H1 (cell line): ENCODE measurements at regions not wholly inside any gene's neighbourhood (a gene's known extent, or its start where the extent isn't known, plus 50 kb on each side); places are given as distances from the start of the nearest gene placed in this dataset.

ENCODE experiments used
- CTCF ChIA-PET: fragments of 300-600 bp; sonication (Branson Sonifier 250); formaldehyde crosslinking; loops from one replicate; lab custom pipeline; 2021; ENCODE audit not compliant: partially characterized antibody; lab: Charles Lee
- POLR2A ChIA-PET: fragments of 300-600 bp; sonication (Branson Sonifier 250); formaldehyde crosslinking; loops from one replicate; lab custom pipeline; 2021; ENCODE audit warnings: inconsistent platforms; ENCODE audit not compliant: partially characterized antibody; lab: Charles Lee
- DNase-seq, 2 experiments: peaks; one replicate each; pipeline versions ENCODE4 v3.0.0 to v3.0.0-alpha.2; 2010 to 2022; ENCODE audit warnings: low spot score in 2 of 2, low read depth in 1 of 2, mixed read lengths in 1 of 2
- FAIRE-seq: peaks from 2 replicates; lab custom pipeline; 2011; peaks lifted over from hg19 to GRCh38; lab: Jason Lieb, UNC
- H2AFZ ChIP-seq: 2 replicates; pipeline ENCODE4 v1.8.1; 2012; ENCODE audit warnings: low read length, inconsistent platforms
- H2AK5ac ChIP-seq: 2 replicates; pipeline ENCODE4 v1.6.1; 2013; ENCODE audit warnings: low read depth, low read length
- H2BK120ac ChIP-seq: replicated peaks from 2 replicates; pipeline ENCODE3; 2013; ENCODE audit warnings: low read depth, low read length, inconsistent platforms
- H2BK12ac ChIP-seq: 2 replicates; pipeline ENCODE4 v1.6.1; 2013; ENCODE audit warnings: low read depth, low read length
- H2BK15ac ChIP-seq: 2 replicates; pipeline ENCODE4 v1.6.1; 2013; ENCODE audit warnings: low read length
- H2BK20ac ChIP-seq: 2 replicates; pipeline ENCODE4 v1.6.1; 2013; ENCODE audit warnings: low read length
- H2BK5ac ChIP-seq: 2 replicates; pipeline ENCODE4 v1.6.1; 2013; ENCODE audit warnings: low read depth, low read length
- H3K14ac ChIP-seq: 2 replicates; pipeline ENCODE4 v1.6.1; 2013; ENCODE audit warnings: inconsistent platforms; ENCODE audit not compliant: insufficient read length
- H3K18ac ChIP-seq: 2 replicates; pipeline ENCODE4 v1.6.1; 2013; ENCODE audit warnings: low read length; ENCODE audit errors: extremely low read depth
- H3K23ac ChIP-seq: 2 replicates; pipeline ENCODE4 v1.6.1; 2013; ENCODE audit warnings: inconsistent platforms; ENCODE audit not compliant: insufficient read length
- H3K23me2 ChIP-seq: 2 replicates; pipeline ENCODE4 v1.6.1; 2013; ENCODE audit warnings: low read depth, low read length
- H3K27ac ChIP-seq: 2 replicates; pipeline ENCODE4 v1.6.1; 2011; ENCODE audit warnings: low read depth, low read length, inconsistent platforms
- H3K27me3 ChIP-seq, 4 experiments: replicated peaks in 1 of 4; 1 replicate in 1 of 4; 2 replicates in 3 of 4; pipeline versions ENCODE4 v1.6.1 to v1.8.1; 2011 to 2013; ENCODE audit warnings: low read length in 3 of 4, mild to moderate bottlenecking in 3 of 4, inconsistent platforms in 2 of 4, mixed read lengths in 2 of 4, moderate library complexity in 1 of 4; ENCODE audit not compliant: control insufficient read depth in 3 of 4, insufficient read depth in 3 of 4; ENCODE audit errors: extremely low read depth in 1 of 4
- H3K36me3 ChIP-seq, 4 experiments: 2 replicates each; pipeline versions ENCODE4 v1.6.1 to v1.8.1; 2011 to 2013; ENCODE audit warnings: mild to moderate bottlenecking in 4 of 4, low read length in 3 of 4, moderate library complexity in 2 of 4, control low read depth in 1 of 4, inconsistent platforms in 1 of 4; ENCODE audit not compliant: insufficient read depth in 4 of 4, control insufficient read depth in 2 of 4
- H3K4ac ChIP-seq: replicated peaks from 2 replicates; pipeline ENCODE3; 2013; ENCODE audit warnings: low read length, low read depth, mixed read lengths, inconsistent platforms; ENCODE audit not compliant: insufficient read length
- H3K4me1 ChIP-seq, 4 experiments: replicated peaks in 1 of 4; 1 replicate in 1 of 4; 2 replicates in 3 of 4; pipeline versions ENCODE4 v1.6.1 to v1.8.1; 2011 to 2013; ENCODE audit warnings: low read length in 3 of 4, inconsistent platforms in 2 of 4, mixed read lengths in 1 of 4; ENCODE audit not compliant: insufficient read depth in 4 of 4, control insufficient read depth in 3 of 4
- H3K4me2 ChIP-seq, 2 experiments: 2 replicates each; pipeline versions ENCODE4 v1.6.1 to v1.8.1; 2011 to 2013; ENCODE audit warnings: low read depth in 2 of 2, low read length in 2 of 2, control low read depth in 1 of 2, inconsistent platforms in 1 of 2, mild to moderate bottlenecking in 1 of 2; ENCODE audit not compliant: insufficient read depth in 1 of 2
- H3K4me3 ChIP-seq, 4 experiments: fragments of 200-600, 300-600 bp in 1 of 4; sonication (generic), shearing (Covaris generic), sonication (Bioruptor Twin) in 1 of 4; 2 replicates each; pipeline versions ENCODE4 v1.5.1 to v1.8.1; 2011 to 2016; ENCODE audit warnings: low read length in 4 of 4, low read depth in 3 of 4, control low read depth in 2 of 4, inconsistent platforms in 2 of 4, mild to moderate bottlenecking in 2 of 4, mixed read lengths in 1 of 4, moderate library complexity in 1 of 4; ENCODE audit not compliant: insufficient read depth in 2 of 4; ENCODE audit errors: extremely low read depth in 1 of 4
- H3K56ac ChIP-seq: replicated peaks from 2 replicates; pipeline ENCODE3; 2013; ENCODE audit warnings: low read depth, mild to moderate bottlenecking, mixed read lengths, low read length, inconsistent platforms; ENCODE audit not compliant: insufficient read length
- H3K79me1 ChIP-seq: 2 replicates; pipeline ENCODE4 v1.6.1; 2013; ENCODE audit warnings: low read depth, low read length, control low read depth
- H3K79me2 ChIP-seq, 2 experiments: 2 replicates each; pipeline versions ENCODE4 v1.6.1 to v1.8.1; 2012 to 2013; ENCODE audit warnings: low read length in 2 of 2, mild to moderate bottlenecking in 2 of 2, inconsistent platforms in 1 of 2; ENCODE audit not compliant: insufficient read depth in 2 of 2, control insufficient read depth in 1 of 2
- H3K9ac ChIP-seq, 4 experiments: replicated peaks in 1 of 4; 1 replicate in 1 of 4; 2 replicates in 3 of 4; pipeline versions ENCODE4 v1.6.1 to v1.8.1; 2011 to 2013; ENCODE audit warnings: low read depth in 3 of 4, low read length in 3 of 4, control low read depth in 2 of 4, mild to moderate bottlenecking in 2 of 4, moderate library complexity in 2 of 4, inconsistent platforms in 1 of 4; ENCODE audit errors: extremely low read depth in 1 of 4
- H3K9me3 ChIP-seq, 2 experiments: 2 replicates each; pipeline versions ENCODE4 v1.6.1 to v1.8.1; 2012 to 2013; ENCODE audit warnings: mild to moderate bottlenecking in 2 of 2, moderate library complexity in 2 of 2, control low read depth in 1 of 2, inconsistent platforms in 1 of 2, low read depth in 1 of 2, low read length in 1 of 2, mixed read lengths in 1 of 2; ENCODE audit not compliant: insufficient read depth in 2 of 2
- H4K20me1 ChIP-seq, 2 experiments: replicated peaks in 1 of 2; 2 replicates each; pipeline versions ENCODE3 to v1.8.1; 2011 to 2013; ENCODE audit warnings: inconsistent platforms in 2 of 2, low read length in 2 of 2, mild to moderate bottlenecking in 1 of 2; ENCODE audit not compliant: insufficient read depth in 2 of 2, control insufficient read depth in 1 of 2
- H4K5ac ChIP-seq: 2 replicates; pipeline ENCODE4 v1.6.1; 2013; ENCODE audit warnings: low read length, low read depth, mixed read lengths, inconsistent platforms; ENCODE audit not compliant: insufficient read length
- H4K8ac ChIP-seq: 2 replicates; pipeline ENCODE4 v1.8.0; 2013; ENCODE audit warnings: mild to moderate bottlenecking, moderate library complexity, low read length, inconsistent platforms; ENCODE audit not compliant: insufficient read depth; ENCODE audit errors: extremely low read depth
- H4K91ac ChIP-seq: replicated peaks from 2 replicates; pipeline ENCODE3; 2013; ENCODE audit warnings: low read length, mixed read lengths, inconsistent platforms; ENCODE audit not compliant: insufficient read length
- EZH2 ChIP-seq: fragments of 200-600 bp; sonication (generic); IDR thresholded peaks from 2 replicates; pipeline ENCODE4 v1.7.1; 2012; ENCODE audit warnings: low read depth, mild to moderate bottlenecking, moderate library complexity, low read length, inconsistent platforms; ENCODE audit not compliant: severe bottlenecking
- NRF1 ChIP-seq: IDR thresholded peaks from 2 replicates; pipeline ENCODE4 v1.6.1; 2011; ENCODE audit warnings: mild to moderate bottlenecking, low read depth, low read length, improper control_type of control experiment
- POLR2A ChIP-seq, 2 experiments: IDR thresholded peaks; 1 replicate in 1 of 2; 2 replicates in 1 of 2; pipeline ENCODE4 v1.6.1; 2011; ENCODE audit warnings: low read depth in 2 of 2, low read length in 2 of 2, mild to moderate bottlenecking in 2 of 2; ENCODE audit errors: control extremely low read depth in 1 of 2
- RFX5 ChIP-seq: IDR thresholded peaks from 2 replicates; pipeline ENCODE4 v1.6.1; 2011; ENCODE audit warnings: low read depth, low read length, improper control_type of control experiment, borderline replicate concordance
- SIX5 ChIP-seq: IDR thresholded peaks from 2 replicates; pipeline ENCODE4 v1.6.1; 2011; ENCODE audit warnings: mild to moderate bottlenecking, low read depth, low read length
- SP1 ChIP-seq: IDR thresholded peaks from 2 replicates; pipeline ENCODE4 v1.6.1; 2011; ENCODE audit warnings: low read depth, low read length
- SP4 ChIP-seq: IDR thresholded peaks from 2 replicates; pipeline ENCODE4 v1.6.1; 2012; ENCODE audit warnings: low read length, inconsistent platforms
- TAF1 ChIP-seq: IDR thresholded peaks from 2 replicates; pipeline ENCODE4 v1.6.1; 2011; ENCODE audit warnings: mild to moderate bottlenecking, low read depth, low read length
- TCF12 ChIP-seq: IDR thresholded peaks from 2 replicates; pipeline ENCODE4 v1.6.1; 2011; ENCODE audit warnings: low read depth, mild to moderate bottlenecking, low read length
- YY1 ChIP-seq: IDR thresholded peaks from 2 replicates; pipeline ENCODE4 v1.6.1; 2011; ENCODE audit warnings: low read depth, mild to moderate bottlenecking, low read length
- ZNF274 ChIP-seq: IDR thresholded peaks from 2 replicates; pipeline ENCODE4 v1.7.0; 2012; ENCODE audit warnings: low read length, borderline replicate concordance; ENCODE audit errors: extremely low read depth
- WGBS, 2 experiments: shearing (Covaris generic) in 1 of 2; methylation state at CpG; one replicate each; pipeline versions ENCODE4 v1.1.6 to v1.1.7; 2013 to 2015; ENCODE audit warnings: low lambda C conversion rate in 2 of 2, mixed read lengths in 2 of 2, inconsistent platforms in 1 of 2, low coverage in 1 of 2, missing lambda C conversion rate in 1 of 2; ENCODE audit not compliant: insufficient replicate concordance in 2 of 2, insufficient coverage in 1 of 2, insufficient read length in 1 of 2; ENCODE audit errors: extremely low coverage in 1 of 2, missing lambda C conversion rate in 1 of 2; 5-methylcytosine and 5-hydroxymethylcytosine counted together
- TF ChIP-seq, protein P1 (sequence below): IDR thresholded peaks from 2 replicates; pipeline ENCODE4 v1.6.1; 2012; ENCODE audit warnings: inconsistent platforms
- TF ChIP-seq, protein P2 (sequence below): IDR thresholded peaks from 2 replicates; pipeline ENCODE4 v1.6.1; 2012; ENCODE audit warnings: low read length, inconsistent platforms

DNA sequence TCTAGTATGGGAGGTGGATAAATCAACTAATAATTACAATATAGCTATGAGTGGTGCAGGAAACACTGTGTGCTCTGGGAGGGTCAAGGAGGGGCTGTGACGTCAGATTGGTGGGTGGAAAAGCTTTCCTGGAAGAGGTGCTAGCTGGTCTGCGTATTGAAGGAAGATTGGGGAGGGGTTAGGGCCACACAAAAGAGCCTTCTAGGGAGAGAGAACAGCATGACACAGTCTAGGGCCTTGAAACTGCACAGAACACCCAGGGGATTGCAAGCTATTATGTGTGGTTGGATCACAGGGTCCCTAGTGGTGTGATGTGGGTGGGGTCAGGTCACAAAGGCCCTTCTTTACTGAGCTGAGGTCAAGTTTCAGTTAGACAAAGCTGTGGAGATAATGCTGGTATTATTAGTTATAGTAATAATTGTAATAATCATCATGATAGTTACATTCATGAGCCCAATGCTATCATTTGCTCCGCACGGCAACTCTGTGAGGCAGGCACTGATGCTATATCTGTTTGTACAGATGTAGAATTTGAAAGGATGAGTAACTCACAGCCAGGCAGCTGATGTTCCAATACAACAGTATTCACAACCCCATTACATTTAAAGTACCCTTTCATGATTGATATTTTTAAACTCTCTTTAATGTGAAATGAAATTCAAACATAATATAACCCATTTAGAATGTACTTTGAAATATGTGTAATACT is 197.4 kb upstream of the IL12B start:
- Histone ChIP-seq H4K8ac (no peak overlapping the region), H4K91ac (no peak overlapping the region), H2BK5ac (no peak overlapping the region), H3K4me2 (no peak overlapping the region), H3K4me3 (no peak overlapping the region), H2BK120ac (no peak overlapping the region), H3K9me3 (no peaks in the 10 kb centered on the region), H3K23ac (no peak overlapping the region), H3K27me3 (no peaks in the 10 kb centered on the region), H2BK12ac (no peak overlapping the region), H3K56ac (no peak overlapping the region), H2AK5ac (no peak overlapping the region), H3K36me3 (no peaks in the 10 kb centered on the region), H3K79me1 (no peaks in the 10 kb centered on the region), H3K23me2 (no peaks in the 10 kb centered on the region), H3K79me2 (no peaks in the 10 kb centered on the region), H2AFZ (no peak overlapping the region), H3K4me1 (no peaks in the 10 kb centered on the region; a peak in 1 of 7 replicates), H3K9ac (no peak overlapping the region), H2BK20ac (no peak overlapping the region), H3K4ac (no peak overlapping the region), H4K20me1 (no peaks in the 10 kb centered on the region), H3K18ac (no peak overlapping the region), H4K5ac (no peak overlapping the region), H3K27ac (no peak overlapping the region), H2BK15ac (no peak overlapping the region), H3K14ac (no peak overlapping the region)
- ChIA-PET CTCF (interaction anchor here (0.6 to 4.6 kb wide), 3 partner anchors 11 to 459 kb away, joined by 3 to 37 read pairs (median 4); no protein-coding TSS in a partner anchor), POLR2A (no interaction called here)
- DNase-seq = no peak
- WGBS, 2 experiments = 90% methylated on average over 4 of the region's 4 CpGs; no CpG with 5 or more reads in 1 of the 2 experiments
- no peak for FAIRE-seq
- TF ChIP-seq YY1 = no peak
- TF ChIP-seq SIX5 = no peak
- TF ChIP-seq ZNF274 = no peak
- TF ChIP-seq, protein P1, sequence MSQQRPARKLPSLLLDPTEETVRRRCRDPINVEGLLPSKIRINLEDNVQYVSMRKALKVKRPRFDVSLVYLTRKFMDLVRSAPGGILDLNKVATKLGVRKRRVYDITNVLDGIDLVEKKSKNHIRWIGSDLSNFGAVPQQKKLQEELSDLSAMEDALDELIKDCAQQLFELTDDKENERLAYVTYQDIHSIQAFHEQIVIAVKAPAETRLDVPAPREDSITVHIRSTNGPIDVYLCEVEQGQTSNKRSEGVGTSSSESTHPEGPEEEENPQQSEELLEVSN = no peak
- TF ChIP-seq POLR2A (IDR thresholded peaks at IDR 0.05; ENCODE audit: control extremely low read depth in 1 of 2, low read depth in 2 of 2, low read length in 2 of 2) = no peak
- TF ChIP-seq EZH2 = no peak
- TF ChIP-seq SP4 = no peak
- TF ChIP-seq TAF1 = no peak
- no peak for TF ChIP-seq TCF12
- TF ChIP-seq RFX5 = no peak
- TF ChIP-seq, protein P2, sequence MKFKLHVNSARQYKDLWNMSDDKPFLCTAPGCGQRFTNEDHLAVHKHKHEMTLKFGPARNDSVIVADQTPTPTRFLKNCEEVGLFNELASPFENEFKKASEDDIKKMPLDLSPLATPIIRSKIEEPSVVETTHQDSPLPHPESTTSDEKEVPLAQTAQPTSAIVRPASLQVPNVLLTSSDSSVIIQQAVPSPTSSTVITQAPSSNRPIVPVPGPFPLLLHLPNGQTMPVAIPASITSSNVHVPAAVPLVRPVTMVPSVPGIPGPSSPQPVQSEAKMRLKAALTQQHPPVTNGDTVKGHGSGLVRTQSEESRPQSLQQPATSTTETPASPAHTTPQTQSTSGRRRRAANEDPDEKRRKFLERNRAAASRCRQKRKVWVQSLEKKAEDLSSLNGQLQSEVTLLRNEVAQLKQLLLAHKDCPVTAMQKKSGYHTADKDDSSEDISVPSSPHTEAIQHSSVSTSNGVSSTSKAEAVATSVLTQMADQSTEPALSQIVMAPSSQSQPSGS = no peak
- TF ChIP-seq NRF1 = no peak
- TF ChIP-seq SP1 = no peak
